GM23338 (cell line): ENCODE measurements at regions not wholly inside any gene's neighbourhood (a gene's known extent, or its start where the extent isn't known, plus 50 kb on each side); places are given as distances from the start of the nearest gene placed in this dataset.

ENCODE experiments used
- CTCF ChIP-seq, 2 experiments: fragments of 200-600 bp in 1 of 2; sonication (generic) in 1 of 2; conservative IDR thresholded peaks; 2 replicates each; pipeline versions ENCODE4 v1.5.1 to v1.6.1; 2016 to 2017; ENCODE audit warnings: antibody characterized with exemption in 2 of 2, low read depth in 2 of 2, mild to moderate bottlenecking in 2 of 2, moderate library complexity in 1 of 2
- EZH2 ChIP-seq: fragments of 200-600 bp; sonication (generic); IDR thresholded peaks from one replicate; pipeline ENCODE4 v1.8.0; 2017; ENCODE audit warnings: antibody characterized with exemption, mild to moderate bottlenecking, low read depth; ENCODE audit not compliant: unreplicated experiment
- EZH2phosphoT487 ChIP-seq: fragments of 200-600 bp; sonication (generic); IDR thresholded peaks from one replicate; pipeline ENCODE4 v1.8.1; 2018; ENCODE audit warnings: antibody characterized with exemption; ENCODE audit not compliant: unreplicated experiment
- STAT1 ChIP-seq: IDR thresholded peaks from one replicate; pipeline ENCODE4 v1.6.1; 2016; ENCODE audit warnings: antibody characterized with exemption; ENCODE audit not compliant: unreplicated experiment

GRCh38 chr11:33640730-33641371 is 59.8 kb downstream of the C11orf91 start:
- TF ChIP-seq EZH2 (no peak), CTCF (conservative IDR thresholded peaks at IDR 0.05; ENCODE audit: low read depth in 2 of 2) (no peak), STAT1 (no peak), EZH2phosphoT487 (no peak)
